WTC11 (cell line): ENCODE measurements at regions not wholly inside any gene's neighbourhood (a gene's known extent, or its start where the extent isn't known, plus 50 kb on each side); places are given as distances from the start of the nearest gene placed in this dataset.

Experiments
- ATAC-seq: fragments of 200-7000 bp; cut with Tn5 transposase; 2 replicates; pipeline ENCODE4 v1.10.0; 2021; ENCODE audit warnings: mild to moderate bottlenecking, moderate library complexity
- CTCF ChIA-PET: fragments of 300-600 bp; sonication (Branson Sonifier 250); formaldehyde crosslinking; loops from one replicate; lab custom pipeline; 2021; ENCODE audit warnings: antibody characterized with exemption; lab: Charles Lee
- POLR2A ChIA-PET: fragments of 350-600 bp; sonication (Branson Sonifier 250); formaldehyde crosslinking; loops from one replicate; lab custom pipeline; 2021; ENCODE audit warnings: antibody characterized with exemption; lab: Charles Lee
- DNase-seq: peaks from one replicate; pipeline ENCODE4 v3.0.0; 2021; ENCODE audit warnings: low spot score
- H3K27ac Mint-ChIP-seq: 2 replicates; pipeline ENCODE4 v1.8.0; 2021; ENCODE audit warnings: mixed read lengths
- H3K27me3 Mint-ChIP-seq: 2 replicates; pipeline ENCODE4 v1.8.0; 2021; ENCODE audit warnings: low read depth, mild to moderate bottlenecking, moderate library complexity, mixed read lengths
- H3K36me3 Mint-ChIP-seq: 2 replicates; pipeline ENCODE4 v1.8.0; 2021; ENCODE audit warnings: mixed read lengths
- H3K4me1 Mint-ChIP-seq: 2 replicates; pipeline ENCODE4 v1.8.0; 2022; ENCODE audit warnings: mixed read lengths
- H3K4me3 Mint-ChIP-seq: 2 replicates; pipeline ENCODE4 v1.8.0; 2021; ENCODE audit warnings: mild to moderate bottlenecking, moderate library complexity, mixed read lengths
- H3K9me3 Mint-ChIP-seq: 2 replicates; pipeline ENCODE4 v1.8.0; 2021; ENCODE audit warnings: mixed read lengths
- ESRRA ChIP-seq: sonication (generic); formaldehyde crosslinking; IDR thresholded peaks from 2 replicates; pipeline ENCODE4 v1.8.1; 2022; ENCODE audit warnings: mild to moderate bottlenecking, missing genetic modification reagents, borderline replicate concordance
- FOXJ3 ChIP-seq: sonication (generic); formaldehyde crosslinking; IDR thresholded peaks from 2 replicates; pipeline ENCODE4 v1.9.0; 2021; ENCODE audit warnings: missing genetic modification reagents, mild to moderate bottlenecking, borderline replicate concordance
- GABPB1 ChIP-seq: sonication (generic); formaldehyde crosslinking; IDR thresholded peaks from 2 replicates; pipeline ENCODE4 v1.8.1; 2023; ENCODE audit warnings: mild to moderate bottlenecking, missing genetic modification reagents
- HMGA2 ChIP-seq: fragments of 250-450 bp; sonication (Bioruptor Pico); IDR thresholded peaks from 2 replicates; pipeline ENCODE4 v1.4.0; 2021; ENCODE audit warnings: mild to moderate bottlenecking, moderate library complexity
- JAZF1 ChIP-seq: fragments of 250-450 bp; sonication (Bioruptor Pico); IDR thresholded peaks from 2 replicates; pipeline ENCODE4 v1.9.0; 2021; ENCODE audit warnings: moderate library complexity, mild to moderate bottlenecking, inconsistent platforms
- NFATC4 ChIP-seq: fragments of 250-450 bp; sonication (Bioruptor Pico); IDR thresholded peaks from 2 replicates; pipeline ENCODE4 v1.9.0; 2021; ENCODE audit warnings: mild to moderate bottlenecking
- PRRX2 ChIP-seq: fragments of 250-450 bp; sonication (Bioruptor Pico); IDR thresholded peaks from 2 replicates; pipeline ENCODE4 v1.8.0; 2021; ENCODE audit warnings: mild to moderate bottlenecking
- RELA ChIP-seq: sonication (generic); formaldehyde crosslinking; IDR thresholded peaks from 2 replicates; pipeline ENCODE4 v1.8.1; 2022; ENCODE audit warnings: missing genetic modification reagents, mild to moderate bottlenecking, borderline replicate concordance
- SMAD3 ChIP-seq: sonication (generic); formaldehyde crosslinking; IDR thresholded peaks from 2 replicates; pipeline ENCODE4 v1.8.0; 2022; ENCODE audit warnings: missing genetic modification reagents, mild to moderate bottlenecking, borderline replicate concordance
- ZNF121 ChIP-seq: sonication (generic); formaldehyde crosslinking; IDR thresholded peaks from 2 replicates; pipeline ENCODE4 v1.8.0; 2023; ENCODE audit warnings: missing genetic modification reagents
- ZNF219 ChIP-seq: sonication (generic); formaldehyde crosslinking; IDR thresholded peaks from 2 replicates; pipeline ENCODE4 v1.8.0; 2023; ENCODE audit warnings: missing genetic modification reagents, mild to moderate bottlenecking, borderline replicate concordance
- ZNF317 ChIP-seq: sonication (generic); formaldehyde crosslinking; IDR thresholded peaks from 2 replicates; pipeline ENCODE4 v1.8.1; 2023; ENCODE audit warnings: low read depth, mild to moderate bottlenecking, moderate library complexity, missing genetic modification reagents, borderline replicate concordance
- TF ChIP-seq, protein P1 (sequence below): fragments of 250-450 bp; sonication (Bioruptor Pico); IDR thresholded peaks from 2 replicates; pipeline ENCODE4 v1.9.0; 2021; ENCODE audit warnings: mild to moderate bottlenecking, borderline replicate concordance
- TF ChIP-seq, protein P2 (sequence below): fragments of 250-450 bp; sonication (Bioruptor Pico); IDR thresholded peaks from 2 replicates; pipeline ENCODE4 v1.9.0; 2021; ENCODE audit warnings: mild to moderate bottlenecking
- TF ChIP-seq, protein P3 (sequence below): fragments of 250-450 bp; sonication (Bioruptor Pico); IDR thresholded peaks from 2 replicates; pipeline ENCODE4 v1.8.0; 2021; ENCODE audit warnings: mild to moderate bottlenecking
- TF ChIP-seq, protein P4 (sequence below): sonication (generic); formaldehyde crosslinking; IDR thresholded peaks from 2 replicates; pipeline ENCODE4 v1.8.0; 2022; ENCODE audit warnings: missing genetic modification reagents
- TF ChIP-seq, protein P5 (sequence below): sonication (generic); formaldehyde crosslinking; IDR thresholded peaks from 2 replicates; pipeline ENCODE4 v1.8.1; 2022; ENCODE audit warnings: missing genetic modification reagents, borderline replicate concordance
- TF ChIP-seq, protein P6 (sequence below): fragments of 200-600 bp; IDR thresholded peaks from 2 replicates; pipeline ENCODE4 v1.8.0; 2022; ENCODE audit warnings: antibody characterized with exemption
- TF ChIP-seq, protein P7 (sequence below): sonication (generic); formaldehyde crosslinking; IDR thresholded peaks from 2 replicates; pipeline ENCODE4 v1.8.1; 2022; ENCODE audit warnings: mild to moderate bottlenecking, missing genetic modification reagents, moderate library complexity, borderline replicate concordance
- TF ChIP-seq, protein P8 (sequence below): sonication (generic); formaldehyde crosslinking; IDR thresholded peaks from 2 replicates; pipeline ENCODE4 v1.8.0; 2022; ENCODE audit warnings: mild to moderate bottlenecking, missing genetic modification reagents

DNA sequence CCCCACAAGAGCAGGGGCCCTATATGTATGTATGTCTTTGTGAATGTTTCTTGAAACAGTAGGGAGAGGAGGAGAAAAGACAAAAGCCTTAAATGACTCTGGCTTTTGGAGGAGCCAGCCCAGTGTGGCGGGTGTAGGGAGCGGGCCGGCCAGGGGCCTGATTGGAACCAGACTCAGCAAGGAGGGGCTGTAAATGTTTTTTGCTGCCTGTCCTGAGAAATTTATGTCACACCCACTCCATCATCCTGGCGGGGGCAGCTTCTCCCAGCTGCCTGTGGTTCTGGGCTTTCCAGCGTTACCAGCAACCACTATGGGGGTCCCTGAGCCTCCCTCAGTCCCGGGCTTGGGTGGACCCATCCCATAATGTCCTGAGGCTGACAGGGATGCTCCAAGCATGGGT, 130.8 kb downstream of the PJA1 start (continued):
- TF ChIP-seq, protein P1, sequence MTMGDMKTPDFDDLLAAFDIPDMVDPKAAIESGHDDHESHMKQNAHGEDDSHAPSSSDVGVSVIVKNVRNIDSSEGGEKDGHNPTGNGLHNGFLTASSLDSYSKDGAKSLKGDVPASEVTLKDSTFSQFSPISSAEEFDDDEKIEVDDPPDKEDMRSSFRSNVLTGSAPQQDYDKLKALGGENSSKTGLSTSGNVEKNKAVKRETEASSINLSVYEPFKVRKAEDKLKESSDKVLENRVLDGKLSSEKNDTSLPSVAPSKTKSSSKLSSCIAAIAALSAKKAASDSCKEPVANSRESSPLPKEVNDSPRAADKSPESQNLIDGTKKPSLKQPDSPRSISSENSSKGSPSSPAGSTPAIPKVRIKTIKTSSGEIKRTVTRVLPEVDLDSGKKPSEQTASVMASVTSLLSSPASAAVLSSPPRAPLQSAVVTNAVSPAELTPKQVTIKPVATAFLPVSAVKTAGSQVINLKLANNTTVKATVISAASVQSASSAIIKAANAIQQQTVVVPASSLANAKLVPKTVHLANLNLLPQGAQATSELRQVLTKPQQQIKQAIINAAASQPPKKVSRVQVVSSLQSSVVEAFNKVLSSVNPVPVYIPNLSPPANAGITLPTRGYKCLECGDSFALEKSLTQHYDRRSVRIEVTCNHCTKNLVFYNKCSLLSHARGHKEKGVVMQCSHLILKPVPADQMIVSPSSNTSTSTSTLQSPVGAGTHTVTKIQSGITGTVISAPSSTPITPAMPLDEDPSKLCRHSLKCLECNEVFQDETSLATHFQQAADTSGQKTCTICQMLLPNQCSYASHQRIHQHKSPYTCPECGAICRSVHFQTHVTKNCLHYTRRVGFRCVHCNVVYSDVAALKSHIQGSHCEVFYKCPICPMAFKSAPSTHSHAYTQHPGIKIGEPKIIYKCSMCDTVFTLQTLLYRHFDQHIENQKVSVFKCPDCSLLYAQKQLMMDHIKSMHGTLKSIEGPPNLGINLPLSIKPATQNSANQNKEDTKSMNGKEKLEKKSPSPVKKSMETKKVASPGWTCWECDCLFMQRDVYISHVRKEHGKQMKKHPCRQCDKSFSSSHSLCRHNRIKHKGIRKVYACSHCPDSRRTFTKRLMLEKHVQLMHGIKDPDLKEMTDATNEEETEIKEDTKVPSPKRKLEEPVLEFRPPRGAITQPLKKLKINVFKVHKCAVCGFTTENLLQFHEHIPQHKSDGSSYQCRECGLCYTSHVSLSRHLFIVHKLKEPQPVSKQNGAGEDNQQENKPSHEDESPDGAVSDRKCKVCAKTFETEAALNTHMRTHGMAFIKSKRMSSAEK, result no peak
- TF ChIP-seq, protein P2, sequence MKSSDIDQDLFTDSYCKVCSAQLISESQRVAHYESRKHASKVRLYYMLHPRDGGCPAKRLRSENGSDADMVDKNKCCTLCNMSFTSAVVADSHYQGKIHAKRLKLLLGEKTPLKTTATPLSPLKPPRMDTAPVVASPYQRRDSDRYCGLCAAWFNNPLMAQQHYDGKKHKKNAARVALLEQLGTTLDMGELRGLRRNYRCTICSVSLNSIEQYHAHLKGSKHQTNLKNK (CRISPR knock-in tag), result no peak
- TF ChIP-seq NFATC4 (no peak), ZNF121 (CRISPR knock-in tag) (no peak), JAZF1 (no peak), RELA (CRISPR knock-in tag) (no peak)
- TF ChIP-seq, protein P3, sequence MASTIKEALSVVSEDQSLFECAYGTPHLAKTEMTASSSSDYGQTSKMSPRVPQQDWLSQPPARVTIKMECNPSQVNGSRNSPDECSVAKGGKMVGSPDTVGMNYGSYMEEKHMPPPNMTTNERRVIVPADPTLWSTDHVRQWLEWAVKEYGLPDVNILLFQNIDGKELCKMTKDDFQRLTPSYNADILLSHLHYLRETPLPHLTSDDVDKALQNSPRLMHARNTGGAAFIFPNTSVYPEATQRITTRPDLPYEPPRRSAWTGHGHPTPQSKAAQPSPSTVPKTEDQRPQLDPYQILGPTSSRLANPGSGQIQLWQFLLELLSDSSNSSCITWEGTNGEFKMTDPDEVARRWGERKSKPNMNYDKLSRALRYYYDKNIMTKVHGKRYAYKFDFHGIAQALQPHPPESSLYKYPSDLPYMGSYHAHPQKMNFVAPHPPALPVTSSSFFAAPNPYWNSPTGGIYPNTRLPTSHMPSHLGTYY (CRISPR knock-in tag), result no peak
- TF ChIP-seq, protein P4, sequence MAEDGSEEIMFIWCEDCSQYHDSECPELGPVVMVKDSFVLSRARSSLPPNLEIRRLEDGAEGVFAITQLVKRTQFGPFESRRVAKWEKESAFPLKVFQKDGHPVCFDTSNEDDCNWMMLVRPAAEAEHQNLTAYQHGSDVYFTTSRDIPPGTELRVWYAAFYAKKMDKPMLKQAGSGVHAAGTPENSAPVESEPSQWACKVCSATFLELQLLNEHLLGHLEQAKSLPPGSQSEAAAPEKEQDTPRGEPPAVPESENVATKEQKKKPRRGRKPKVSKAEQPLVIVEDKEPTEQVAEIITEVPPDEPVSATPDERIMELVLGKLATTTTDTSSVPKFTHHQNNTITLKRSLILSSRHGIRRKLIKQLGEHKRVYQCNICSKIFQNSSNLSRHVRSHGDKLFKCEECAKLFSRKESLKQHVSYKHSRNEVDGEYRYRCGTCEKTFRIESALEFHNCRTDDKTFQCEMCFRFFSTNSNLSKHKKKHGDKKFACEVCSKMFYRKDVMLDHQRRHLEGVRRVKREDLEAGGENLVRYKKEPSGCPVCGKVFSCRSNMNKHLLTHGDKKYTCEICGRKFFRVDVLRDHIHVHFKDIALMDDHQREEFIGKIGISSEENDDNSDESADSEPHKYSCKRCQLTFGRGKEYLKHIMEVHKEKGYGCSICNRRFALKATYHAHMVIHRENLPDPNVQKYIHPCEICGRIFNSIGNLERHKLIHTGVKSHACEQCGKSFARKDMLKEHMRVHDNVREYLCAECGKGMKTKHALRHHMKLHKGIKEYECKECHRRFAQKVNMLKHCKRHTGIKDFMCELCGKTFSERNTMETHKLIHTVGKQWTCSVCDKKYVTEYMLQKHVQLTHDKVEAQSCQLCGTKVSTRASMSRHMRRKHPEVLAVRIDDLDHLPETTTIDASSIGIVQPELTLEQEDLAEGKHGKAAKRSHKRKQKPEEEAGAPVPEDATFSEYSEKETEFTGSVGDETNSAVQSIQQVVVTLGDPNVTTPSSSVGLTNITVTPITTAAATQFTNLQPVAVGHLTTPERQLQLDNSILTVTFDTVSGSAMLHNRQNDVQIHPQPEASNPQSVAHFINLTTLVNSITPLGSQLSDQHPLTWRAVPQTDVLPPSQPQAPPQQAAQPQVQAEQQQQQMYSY (CRISPR knock-in tag), result no peak
- TF ChIP-seq, protein P5, sequence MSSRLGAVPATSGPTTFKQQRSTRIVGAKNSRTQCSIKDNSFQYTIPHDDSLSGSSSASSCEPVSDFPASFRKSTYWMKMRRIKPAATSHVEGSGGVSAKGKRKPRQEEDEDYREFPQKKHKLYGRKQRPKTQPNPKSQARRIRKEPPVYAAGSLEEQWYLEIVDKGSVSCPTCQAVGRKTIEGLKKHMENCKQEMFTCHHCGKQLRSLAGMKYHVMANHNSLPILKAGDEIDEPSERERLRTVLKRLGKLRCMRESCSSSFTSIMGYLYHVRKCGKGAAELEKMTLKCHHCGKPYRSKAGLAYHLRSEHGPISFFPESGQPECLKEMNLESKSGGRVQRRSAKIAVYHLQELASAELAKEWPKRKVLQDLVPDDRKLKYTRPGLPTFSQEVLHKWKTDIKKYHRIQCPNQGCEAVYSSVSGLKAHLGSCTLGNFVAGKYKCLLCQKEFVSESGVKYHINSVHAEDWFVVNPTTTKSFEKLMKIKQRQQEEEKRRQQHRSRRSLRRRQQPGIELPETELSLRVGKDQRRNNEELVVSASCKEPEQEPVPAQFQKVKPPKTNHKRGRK, result no peak

DNA sequence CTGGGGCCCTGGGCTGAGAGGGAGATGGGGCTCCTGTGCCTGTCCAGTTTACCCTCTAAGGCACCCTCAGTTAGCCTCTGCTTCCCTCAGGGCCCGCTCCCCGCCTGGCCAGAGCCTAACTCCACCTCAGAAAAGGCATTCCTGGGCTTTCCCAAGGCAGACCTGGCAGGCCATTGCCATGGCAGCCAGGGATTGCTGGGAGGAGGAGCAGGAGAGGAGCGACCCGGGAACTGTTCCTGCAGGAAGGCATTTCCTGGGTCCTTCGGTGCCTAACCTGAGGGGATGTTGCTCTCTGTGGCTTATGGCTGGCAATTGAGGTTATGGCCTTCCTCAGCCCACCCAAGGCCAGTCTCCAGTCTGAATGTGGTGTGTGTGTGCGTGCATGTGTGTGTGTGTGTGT, 131.3 kb downstream of the PJA1 start:
- H3K4me1 Mint-ChIP-seq, result peaks cover 26% of the 10 kb centered on the region
- DNase-seq (no peak), ATAC-seq (no peak; the same call in 1 of the 2 replicates)
- CTCF ChIA-PET, result interaction anchor here (1.1 kb wide), 2 partner anchors 14 to 206 kb away, joined by 3 to 4 read pairs; no protein-coding TSS in a partner anchor
- no peaks in the 10 kb centered on the region; the same call in 1 of the 2 replicates for H3K27me3 Mint-ChIP-seq
- H3K4me3 Mint-ChIP-seq, result no peak overlapping the region
- H3K9me3 Mint-ChIP-seq, result 0 out of 2 replicates have a peak, but pooled peaks cover 4% of the 10 kb centered on the region
- H3K36me3 Mint-ChIP-seq, result no peaks in the 10 kb centered on the region
- POLR2A ChIA-PET, result no interaction called here
- H3K27ac Mint-ChIP-seq, result no peak overlapping the region
- TF ChIP-seq PRRX2 (CRISPR knock-in tag) (no peak), ESRRA (no peak), HMGA2 (CRISPR knock-in tag) (no peak), NFATC4 (no peak), SMAD3 (CRISPR knock-in tag) (no peak), ZNF219 (CRISPR knock-in tag) (no peak), JAZF1 (no peak), FOXJ3 (CRISPR knock-in tag) (no peak), ZNF317 (CRISPR knock-in tag) (no peak), GABPB1 (CRISPR knock-in tag) (no peak)
- TF ChIP-seq, protein P6, sequence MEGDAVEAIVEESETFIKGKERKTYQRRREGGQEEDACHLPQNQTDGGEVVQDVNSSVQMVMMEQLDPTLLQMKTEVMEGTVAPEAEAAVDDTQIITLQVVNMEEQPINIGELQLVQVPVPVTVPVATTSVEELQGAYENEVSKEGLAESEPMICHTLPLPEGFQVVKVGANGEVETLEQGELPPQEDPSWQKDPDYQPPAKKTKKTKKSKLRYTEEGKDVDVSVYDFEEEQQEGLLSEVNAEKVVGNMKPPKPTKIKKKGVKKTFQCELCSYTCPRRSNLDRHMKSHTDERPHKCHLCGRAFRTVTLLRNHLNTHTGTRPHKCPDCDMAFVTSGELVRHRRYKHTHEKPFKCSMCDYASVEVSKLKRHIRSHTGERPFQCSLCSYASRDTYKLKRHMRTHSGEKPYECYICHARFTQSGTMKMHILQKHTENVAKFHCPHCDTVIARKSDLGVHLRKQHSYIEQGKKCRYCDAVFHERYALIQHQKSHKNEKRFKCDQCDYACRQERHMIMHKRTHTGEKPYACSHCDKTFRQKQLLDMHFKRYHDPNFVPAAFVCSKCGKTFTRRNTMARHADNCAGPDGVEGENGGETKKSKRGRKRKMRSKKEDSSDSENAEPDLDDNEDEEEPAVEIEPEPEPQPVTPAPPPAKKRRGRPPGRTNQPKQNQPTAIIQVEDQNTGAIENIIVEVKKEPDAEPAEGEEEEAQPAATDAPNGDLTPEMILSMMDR, result no peak
- TF ChIP-seq, protein P7, sequence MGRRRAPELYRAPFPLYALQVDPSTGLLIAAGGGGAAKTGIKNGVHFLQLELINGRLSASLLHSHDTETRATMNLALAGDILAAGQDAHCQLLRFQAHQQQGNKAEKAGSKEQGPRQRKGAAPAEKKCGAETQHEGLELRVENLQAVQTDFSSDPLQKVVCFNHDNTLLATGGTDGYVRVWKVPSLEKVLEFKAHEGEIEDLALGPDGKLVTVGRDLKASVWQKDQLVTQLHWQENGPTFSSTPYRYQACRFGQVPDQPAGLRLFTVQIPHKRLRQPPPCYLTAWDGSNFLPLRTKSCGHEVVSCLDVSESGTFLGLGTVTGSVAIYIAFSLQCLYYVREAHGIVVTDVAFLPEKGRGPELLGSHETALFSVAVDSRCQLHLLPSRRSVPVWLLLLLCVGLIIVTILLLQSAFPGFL, result no peak
- TF ChIP-seq, protein P5, result no peak
- TF ChIP-seq, protein P8, sequence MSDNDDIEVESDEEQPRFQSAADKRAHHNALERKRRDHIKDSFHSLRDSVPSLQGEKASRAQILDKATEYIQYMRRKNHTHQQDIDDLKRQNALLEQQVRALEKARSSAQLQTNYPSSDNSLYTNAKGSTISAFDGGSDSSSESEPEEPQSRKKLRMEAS, result no peak
